ENCODE measurements at regions not wholly inside any gene's neighbourhood (a gene's known extent, or its start where the extent isn't known, plus 50 kb on each side); places are given as distances from the start of the nearest gene placed in this dataset.

DNA sequence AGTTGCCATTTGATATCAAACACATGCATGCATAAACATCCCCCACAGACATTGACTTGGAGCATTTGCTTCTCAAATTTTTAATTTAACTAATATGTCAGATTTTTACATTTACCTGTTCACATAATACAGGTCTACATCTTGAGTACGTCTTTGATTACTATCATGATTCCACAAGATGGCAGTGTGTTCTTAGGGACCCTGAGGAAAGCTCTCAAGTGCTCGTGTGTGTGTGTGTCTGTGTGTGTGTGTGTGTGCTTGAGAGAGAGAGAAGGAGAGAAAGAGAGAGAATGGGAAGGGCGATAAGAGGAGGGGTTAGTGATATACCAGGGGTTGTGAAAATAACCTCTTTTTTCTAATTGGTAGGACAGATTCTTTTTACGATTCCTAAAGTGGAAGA, 167.1 kb upstream of the OR4E1 start:
- CTCF ChIA-PET (ENCODE audit: low intra/inter-chr PET ratio, low total read pairs): no interaction called here
- H3K9me3 ChIP-seq (ENCODE audit: low read length): no peaks in the 10 kb centered on the region
- in situ Hi-C loops (cut with HindIII; ENCODE audit: extremely low pct_ligation_motif_present, low pct_unique_long_range_greater_than_20kb): no loop called here
- ATAC-seq (no peak), FAIRE-seq (no peak), DNase-seq (ENCODE audit: low spot score) (no peak)
- 1% methylated on average over 4 of the region's 4 CpGs for WGBS (ENCODE audit: low lambda C conversion rate)
- intact Hi-C loops (cut with micrococcal nuclease; ENCODE audit: unreplicated experiment): no loop called here
- H3K27me3 ChIP-seq (ENCODE audit: control insufficient read depth in 1 of 2, insufficient read depth in 2 of 2, low read length in 2 of 2): no peaks in the 10 kb centered on the region
- no peaks in the 10 kb centered on the region for H3K4me1 ChIP-seq (ENCODE audit: insufficient read depth, low read length)
- BruUV-seq (replicated peaks): no TSS peak
- POLR2A ChIA-PET: no interaction called here
- H4K20me1 ChIP-seq (ENCODE audit: insufficient read depth, low read length): no peaks in the 10 kb centered on the region
- no peak overlapping the region for H3K4me2 ChIP-seq (ENCODE audit: low read depth, low read length)
- TF ChIP-seq ZKSCAN8 (CRISPR knock-in tag; IDR thresholded peaks at IDR 0.05; ENCODE audit: borderline replicate concordance): no peak
- H3K36me3 ChIP-seq (replicated peaks in 1 of 2; ENCODE audit: control insufficient read depth in 1 of 2, insufficient read depth in 2 of 2, low read length in 2 of 2): no peaks in the 10 kb centered on the region
- no peaks in the 10 kb centered on the region for H3K79me2 ChIP-seq (ENCODE audit: insufficient read depth, low read length)
- no peak overlapping the region for H3K27ac ChIP-seq (ENCODE audit: extremely low read length, insufficient read depth, low read length)
- H2AFZ ChIP-seq (ENCODE audit: low read length): no peak overlapping the region
- H3K4me3 ChIP-seq (replicated peaks in 1 of 3; ENCODE audit: insufficient read depth in 1 of 3, low read depth in 2 of 3, low read length in 3 of 3): no peak overlapping the region
- H3K9ac ChIP-seq (ENCODE audit: insufficient read depth, low read depth, low read length): no peak overlapping the region

DNA sequence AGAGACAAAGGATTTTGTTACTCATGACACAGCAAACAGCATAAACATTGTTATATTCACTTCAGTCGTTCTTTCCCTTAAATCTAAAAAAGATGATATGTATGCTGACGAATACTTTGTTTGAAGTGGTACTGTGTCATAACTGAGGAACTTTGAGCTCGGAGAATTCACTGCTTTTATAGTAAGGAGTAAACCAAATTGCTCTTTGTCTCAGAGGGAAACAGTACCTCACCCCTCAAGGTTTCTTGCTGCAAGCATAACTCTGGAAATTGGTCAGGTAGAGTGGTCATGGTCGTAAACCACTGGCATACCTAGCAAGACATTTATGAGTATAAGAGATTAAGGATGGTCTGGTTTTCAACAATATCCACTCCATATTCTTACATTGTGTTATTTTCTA, 160.2 kb upstream of the OR4E1 start:
- FAIRE-seq (no peak), ATAC-seq (no peak), DNase-seq (ENCODE audit: low spot score) (no peak)
- H3K4me3 ChIP-seq (replicated peaks in 1 of 3; ENCODE audit: insufficient read depth in 1 of 3, low read depth in 2 of 3, low read length in 3 of 3): no peak overlapping the region
- no TSS peak for BruUV-seq (replicated peaks)
- H2AFZ ChIP-seq (ENCODE audit: low read length): no peak overlapping the region
- H3K27me3 ChIP-seq (ENCODE audit: control insufficient read depth in 1 of 2, insufficient read depth in 2 of 2, low read length in 2 of 2): no peaks in the 10 kb centered on the region; a peak in 1 of 5 replicates
- POLR2A ChIA-PET: no interaction called here
- CTCF ChIA-PET (ENCODE audit: low intra/inter-chr PET ratio, low total read pairs): no interaction called here
- 6% methylated on average over 4 of the region's 4 CpGs for WGBS (ENCODE audit: low lambda C conversion rate)
- no peaks in the 10 kb centered on the region for H3K36me3 ChIP-seq (replicated peaks in 1 of 2; ENCODE audit: control insufficient read depth in 1 of 2, insufficient read depth in 2 of 2, low read length in 2 of 2)
- no peak overlapping the region for H3K9ac ChIP-seq (ENCODE audit: insufficient read depth, low read depth, low read length)
- intact Hi-C loops (cut with micrococcal nuclease; ENCODE audit: unreplicated experiment) (no loop called here), in situ Hi-C loops (cut with HindIII; ENCODE audit: extremely low pct_ligation_motif_present, low pct_unique_long_range_greater_than_20kb) (no loop called here)
- H3K9me3 ChIP-seq (ENCODE audit: low read length): no peaks in the 10 kb centered on the region
- TF ChIP-seq ELK4 (CRISPR knock-in tag; IDR thresholded peaks at IDR 0.05; ENCODE audit: borderline replicate concordance) (no peak), ZNF879 (CRISPR knock-in tag; IDR thresholded peaks at IDR 0.05) (no peak), ZFP62 (CRISPR knock-in tag; IDR thresholded peaks at IDR 0.05) (no peak), ZNF580 (CRISPR knock-in tag; IDR thresholded peaks at IDR 0.05; ENCODE audit: borderline replicate concordance, low read depth) (no peak), ZNF468 (CRISPR knock-in tag; IDR thresholded peaks at IDR 0.05) (no peak), HOMEZ (CRISPR knock-in tag; IDR thresholded peaks at IDR 0.05; ENCODE audit: low read depth) (no peak)
- no peaks in the 10 kb centered on the region for H4K20me1 ChIP-seq (ENCODE audit: insufficient read depth, low read length)
- no peak overlapping the region for H3K27ac ChIP-seq (ENCODE audit: extremely low read length, insufficient read depth, low read length)
- H3K4me2 ChIP-seq (ENCODE audit: low read depth, low read length): no peak overlapping the region
- H3K79me2 ChIP-seq (ENCODE audit: insufficient read depth, low read length): no peaks in the 10 kb centered on the region
- H3K4me1 ChIP-seq (ENCODE audit: insufficient read depth, low read length): no peaks in the 10 kb centered on the region

Data from HepG2 (cell line).